HG03108 (cell line): ENCODE measurements at regions not wholly inside any gene's neighbourhood (a gene's known extent, or its start where the extent isn't known, plus 50 kb on each side); places are given as distances from the start of the nearest gene placed in this dataset.

Source experiments
- ATAC-seq: cut with Tn5 transposase; IDR thresholded peaks from one replicate; pipeline ENCODE4 v1.9.1; 2021; ENCODE audit warnings: moderate library complexity; ENCODE audit not compliant: unreplicated experiment

GRCh38 chr15:61421470-61421869, 192.4 kb upstream of the RORA start:
- ATAC-seq = no peak

- ATAC-seq = no peak
Measured at GRCh38 chr15:61420546-61420945, 191.4 kb upstream of the RORA start.

- ATAC-seq = no peak
Measured at GRCh38 chr15:61415617-61416120, 186.6 kb upstream of the RORA start.

GRCh38 chr15:61411902-61412510, 182.9 kb upstream of the RORA start:
- ATAC-seq = no peak

- no peak for ATAC-seq
Measured at GRCh38 chr15:61410662-61411061, 181.6 kb upstream of the RORA start.

GRCh38 chr15:61404567-61404966, 175.5 kb upstream of the RORA start:
- ATAC-seq = no peak

- ATAC-seq = no peak
Measured at GRCh38 chr15:61403884-61404283, 174.8 kb upstream of the RORA start.

- no peak for ATAC-seq
Measured at GRCh38 chr15:61401903-61402698, 173.0 kb upstream of the RORA start.

GRCh38 chr15:61398310-61398709, 169.2 kb upstream of the RORA start:
- no peak for ATAC-seq

- no peak for ATAC-seq
Measured at GRCh38 chr15:61396235-61396919, 167.3 kb upstream of the RORA start.

GRCh38 chr15:61393949-61394348, 164.8 kb upstream of the RORA start:
- no peak for ATAC-seq

GRCh38 chr15:61393524-61393923, 164.4 kb upstream of the RORA start:
- ATAC-seq = no peak

GRCh38 chr15:61390138-61390537, 161.0 kb upstream of the RORA start:
- no peak for ATAC-seq

GRCh38 chr15:61389334-61390028, 160.4 kb upstream of the RORA start:
- ATAC-seq = no peak

GRCh38 chr15:61387675-61388074, 158.6 kb upstream of the RORA start:
- no peak for ATAC-seq

- no peak for ATAC-seq
Measured at GRCh38 chr15:61383421-61383820, 154.3 kb upstream of the RORA start.

GRCh38 chr15:61382927-61383326, 153.8 kb upstream of the RORA start:
- ATAC-seq = no peak

- no peak for ATAC-seq
Measured at GRCh38 chr15:61381501-61381900, 152.4 kb upstream of the RORA start.

- ATAC-seq = no peak
Measured at GRCh38 chr15:61380270-61380669, 151.2 kb upstream of the RORA start.

GRCh38 chr15:61379005-61379404, 149.9 kb upstream of the RORA start:
- ATAC-seq = no peak

- no peak for ATAC-seq
Measured at GRCh38 chr15:61376961-61377360, 147.9 kb upstream of the RORA start.
